T1000 (cell line): ENCODE measurements at regions not wholly inside any gene's neighbourhood (a gene's known extent, or its start where the extent isn't known, plus 50 kb on each side); places are given as distances from the start of the nearest gene placed in this dataset.

Source experiments
- DNase-seq: peaks from one replicate; lab custom pipeline; 2025; ENCODE audit warnings: mixed read lengths; lab: John Stamatoyannopoulos, UW

DNA sequence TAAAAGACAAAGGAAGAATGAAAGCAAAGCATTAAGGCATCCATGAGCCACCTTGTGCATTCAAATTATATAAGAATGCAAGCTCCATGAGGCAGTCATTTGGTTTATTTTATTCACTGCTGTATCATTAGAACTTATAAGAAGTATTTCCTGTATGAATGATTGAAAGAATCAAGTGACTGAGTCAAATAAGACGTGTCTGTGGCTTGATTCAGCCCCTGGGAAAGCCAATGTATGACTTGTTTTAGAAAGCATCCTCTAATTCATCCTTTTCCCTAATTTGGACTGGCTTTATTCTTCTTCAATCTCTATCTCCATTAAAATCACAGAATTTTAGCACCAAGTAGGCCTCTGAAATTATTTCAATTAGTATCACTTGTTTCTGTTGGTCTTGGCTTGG is 461.1 kb downstream of the LPIN1 start:
- no peak for DNase-seq

DNA sequence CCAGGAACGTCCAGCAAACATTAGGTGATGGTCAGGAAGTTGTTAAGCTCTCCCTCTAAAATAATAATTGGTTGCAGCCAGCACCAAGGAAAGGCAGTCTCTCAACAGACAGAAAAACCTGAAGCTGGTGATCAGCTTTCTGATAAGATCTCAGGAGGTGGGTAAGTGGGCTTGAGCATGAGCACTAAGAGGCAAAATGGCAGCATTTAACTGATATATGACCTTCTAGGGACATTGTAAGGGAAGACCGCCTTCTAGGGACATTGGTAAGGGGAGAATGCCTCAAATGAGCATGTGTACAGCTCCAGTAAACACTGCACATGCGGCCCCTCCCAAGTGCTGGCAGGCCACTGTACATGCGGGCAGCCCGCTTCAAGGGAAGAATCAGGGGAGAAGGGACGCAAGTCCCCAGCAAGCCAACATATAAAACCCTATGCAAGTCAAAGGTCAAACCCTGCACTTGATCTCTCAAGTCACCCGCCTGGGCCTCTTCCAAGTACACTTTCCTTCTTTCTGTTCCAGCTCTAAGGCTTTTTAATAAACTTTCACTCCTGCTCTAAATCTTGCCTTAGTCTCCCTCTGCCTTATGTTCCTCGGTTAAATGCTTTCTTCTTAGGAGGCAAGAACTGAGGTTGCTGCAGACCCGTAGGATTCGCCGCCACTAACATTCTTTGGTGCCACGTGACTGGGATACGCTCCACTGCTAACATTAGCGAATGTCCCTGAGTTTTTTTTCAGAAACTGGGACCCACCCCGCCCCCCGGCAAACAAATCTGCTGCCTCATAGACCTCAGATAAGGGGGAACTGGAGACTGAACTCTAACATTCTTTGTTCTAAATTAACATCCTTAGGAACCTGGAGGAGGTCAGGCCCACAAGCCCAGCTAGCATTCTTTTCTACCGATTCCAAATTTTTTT is 463.8 kb downstream of the LPIN1 start:
- DNase-seq: no peak

DNA sequence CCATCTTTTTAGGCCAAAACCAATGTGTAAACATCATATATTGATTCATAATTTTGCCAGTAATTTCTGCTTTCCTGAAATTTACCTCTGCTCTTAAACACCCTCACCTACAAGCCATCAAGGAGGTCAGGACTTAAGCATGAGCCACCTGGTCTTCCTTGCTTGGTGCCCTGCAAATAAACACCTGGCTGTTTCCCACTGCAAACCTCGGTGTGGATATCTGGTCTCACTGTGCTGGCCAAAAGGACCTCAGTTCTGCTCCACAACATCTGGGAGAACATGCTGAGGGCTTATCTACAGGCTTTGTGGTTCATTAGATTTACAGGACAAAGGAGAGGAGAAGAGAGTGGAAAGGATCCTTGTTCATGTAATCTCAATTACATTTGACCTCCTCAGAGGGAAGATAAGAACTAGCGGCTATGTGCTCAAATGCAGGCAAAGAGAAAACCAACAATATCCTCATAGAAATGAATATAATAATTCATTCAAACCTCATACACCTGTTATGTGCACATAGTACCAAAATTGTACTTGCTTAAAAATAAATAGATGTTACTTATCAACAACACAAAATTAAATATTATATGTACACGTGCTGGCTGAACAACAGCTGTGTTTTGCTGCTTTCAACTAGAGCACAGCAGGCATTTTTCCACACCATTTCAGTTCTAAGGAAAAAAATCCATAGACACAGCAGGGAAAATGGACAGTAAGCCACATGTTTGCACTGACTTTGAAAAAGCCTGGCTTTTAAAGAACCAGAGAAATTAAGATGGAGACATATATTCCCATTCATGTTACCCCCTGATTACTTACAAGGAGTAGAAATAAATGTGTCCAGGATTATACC is 465.1 kb downstream of the LPIN1 start:
- DNase-seq: no peak

- no peak for DNase-seq
These were observed 466.6 kb downstream of the LPIN1 start for GRCh38 chr2:12212841-12213597.

DNA sequence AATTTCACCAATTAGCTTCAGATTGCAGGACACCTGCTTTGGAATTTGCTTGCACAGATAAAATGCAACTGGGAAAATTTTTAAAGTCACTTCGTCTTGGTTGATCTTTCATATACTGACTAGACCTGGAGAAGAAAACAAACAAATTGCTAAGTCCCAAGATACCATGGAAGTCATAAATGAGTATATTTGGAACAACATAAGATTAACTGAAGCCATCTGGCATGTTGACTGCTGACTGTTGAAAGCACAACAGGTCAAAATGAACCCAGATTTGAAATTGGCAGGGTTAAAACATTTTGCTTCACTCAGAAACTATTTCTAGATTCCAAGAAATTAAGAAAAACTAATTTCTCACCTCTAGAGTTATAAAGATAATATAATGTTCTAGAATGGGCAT is 470.7 kb downstream of the LPIN1 start:
- DNase-seq: no peak

- DNase-seq: no peak
These were observed 473.3 kb downstream of the LPIN1 start for GRCh38 chr2:12219761-12220160.

DNA sequence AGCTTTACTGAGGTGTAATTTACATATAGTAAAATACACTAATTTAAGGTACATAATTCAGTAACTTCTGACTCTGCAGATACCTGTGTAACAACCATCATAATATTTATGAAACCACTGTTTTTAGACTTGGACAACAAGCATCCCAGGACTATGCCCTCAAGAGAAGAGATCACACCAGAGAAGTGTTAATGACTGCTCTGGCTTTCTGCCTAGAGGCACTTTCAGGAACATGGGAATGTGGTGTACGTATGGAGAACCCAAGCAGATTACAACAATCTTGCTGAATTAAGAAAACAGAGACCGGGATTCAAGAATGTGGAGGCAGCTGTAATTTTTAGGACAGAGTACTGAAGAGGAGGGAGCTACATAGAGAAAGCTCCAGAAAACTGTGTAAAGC is 475.2 kb downstream of the LPIN1 start:
- DNase-seq: no peak

DNA sequence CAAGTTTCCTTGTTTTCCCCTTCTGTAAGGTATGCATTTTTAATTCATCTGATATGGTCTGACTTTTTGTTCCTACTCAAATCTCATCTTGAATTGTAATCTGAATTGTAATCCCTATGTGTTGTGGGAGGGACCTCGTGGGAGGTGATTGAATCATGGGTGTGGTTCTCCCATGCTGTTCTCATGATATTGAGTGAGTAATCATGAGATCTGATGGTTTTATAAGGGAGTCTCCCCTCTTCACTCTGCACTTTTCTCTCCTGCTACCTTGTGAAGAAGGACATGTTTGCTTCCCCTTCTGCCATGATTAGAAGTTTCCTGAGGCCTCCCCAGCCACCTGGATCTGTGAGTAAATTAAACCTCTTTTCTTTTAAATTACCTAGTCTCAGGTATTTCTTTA is 476.1 kb downstream of the LPIN1 start:
- DNase-seq: no peak

- DNase-seq: no peak
These were observed 477.3 kb downstream of the LPIN1 start for GRCh38 chr2:12223732-12224131.

DNA sequence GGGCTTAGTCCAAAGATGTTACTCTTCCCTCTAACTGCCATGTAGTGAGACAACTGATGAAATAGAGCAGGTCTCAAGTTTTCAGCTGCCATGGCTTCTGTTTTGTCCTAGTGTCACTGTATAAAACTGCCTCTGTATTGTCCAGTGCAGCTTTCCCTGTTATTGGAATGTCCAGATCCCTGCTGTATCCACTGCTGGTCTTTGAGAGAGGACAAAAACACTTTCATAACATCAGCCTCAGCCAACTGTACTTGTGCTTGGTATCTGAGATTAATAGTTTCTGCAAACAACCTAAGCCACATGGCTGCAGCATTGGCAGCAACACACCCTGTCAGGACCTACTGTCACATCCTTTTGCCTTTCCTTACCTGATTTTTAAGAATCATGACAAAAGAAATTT is 480.2 kb downstream of the LPIN1 start:
- DNase-seq: no peak

GRCh38 chr2:12227941-12228608 is 481.6 kb downstream of the LPIN1 start:
- no peak for DNase-seq

- no peak for DNase-seq
These were observed 484.9 kb downstream of the LPIN1 start for GRCh38 chr2:12231288-12231687.

GRCh38 chr2:12232876-12233275 is 483.9 kb upstream of the TRIB2 start:
- DNase-seq: no peak

DNA sequence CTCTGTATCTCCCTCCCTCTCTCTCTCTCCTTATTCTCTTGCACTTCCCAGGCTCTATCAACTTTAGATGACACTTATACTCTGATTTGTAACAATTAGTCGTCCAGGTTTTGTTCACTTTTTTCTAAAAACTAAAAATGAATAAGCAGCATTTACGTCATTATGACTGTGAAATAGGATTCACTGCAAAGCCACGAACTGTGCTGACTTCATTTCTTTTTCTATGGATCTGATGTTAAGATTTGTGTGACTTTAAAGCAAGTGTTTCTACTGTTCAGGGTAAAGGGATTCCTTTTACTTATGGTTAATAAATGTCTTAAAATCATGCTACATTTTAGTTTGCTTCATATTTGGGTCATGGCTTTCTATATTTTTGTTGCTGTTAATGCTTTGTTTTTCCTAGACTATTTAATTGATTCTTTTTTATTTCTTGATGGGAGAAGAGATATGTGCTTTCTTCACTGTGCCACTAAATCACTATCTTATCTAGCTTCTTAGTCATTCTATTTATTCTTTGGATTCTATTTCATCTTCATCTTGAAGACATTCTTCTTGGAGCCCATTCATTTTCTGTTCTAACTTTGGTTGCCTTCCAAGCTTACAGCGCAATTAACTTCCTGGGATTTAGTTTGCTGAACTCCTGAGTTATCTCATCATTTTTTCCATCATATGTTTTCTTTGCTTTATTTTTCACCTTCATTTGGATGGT is 480.4 kb upstream of the TRIB2 start:
- no peak for DNase-seq

DNA sequence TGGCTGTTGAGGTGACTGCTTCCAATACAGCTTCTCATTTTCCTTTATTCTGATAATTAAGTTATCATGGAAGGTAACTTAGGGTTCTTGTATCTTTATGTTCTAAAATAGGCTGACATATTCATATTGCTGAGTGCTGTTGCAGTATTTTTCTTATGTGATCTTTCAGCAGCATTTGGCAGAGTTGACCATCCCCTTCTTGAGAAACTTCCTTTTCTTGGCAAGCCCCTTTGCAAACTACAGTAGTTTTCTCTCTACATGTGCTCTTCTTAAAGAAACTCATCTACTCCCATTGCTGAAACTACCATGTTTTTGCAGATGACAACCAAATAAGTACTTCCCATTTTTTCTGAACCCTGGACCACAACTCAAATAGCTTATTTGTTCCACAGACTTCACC is 476.5 kb upstream of the TRIB2 start:
- no peak for DNase-seq

DNA sequence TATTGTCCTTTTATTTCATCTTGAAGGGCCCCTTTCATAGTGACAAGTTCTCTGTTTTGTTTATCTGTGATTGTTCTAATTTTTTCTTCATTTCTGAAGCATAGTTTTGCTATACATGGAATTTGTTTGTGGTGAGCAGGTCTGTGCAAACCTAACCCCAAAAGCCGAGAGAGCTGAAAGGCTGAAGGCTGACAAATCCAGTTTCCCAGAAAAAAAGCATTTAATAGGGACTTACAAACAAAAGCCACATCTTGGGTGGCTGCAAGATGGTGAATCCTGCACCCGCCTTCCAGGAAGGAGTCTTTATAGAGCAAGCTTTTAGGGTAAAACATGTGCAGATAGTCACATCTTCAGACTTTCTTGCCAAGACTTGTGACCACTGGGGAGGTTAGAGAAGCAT is 473.4 kb upstream of the TRIB2 start:
- no peak for DNase-seq

DNA sequence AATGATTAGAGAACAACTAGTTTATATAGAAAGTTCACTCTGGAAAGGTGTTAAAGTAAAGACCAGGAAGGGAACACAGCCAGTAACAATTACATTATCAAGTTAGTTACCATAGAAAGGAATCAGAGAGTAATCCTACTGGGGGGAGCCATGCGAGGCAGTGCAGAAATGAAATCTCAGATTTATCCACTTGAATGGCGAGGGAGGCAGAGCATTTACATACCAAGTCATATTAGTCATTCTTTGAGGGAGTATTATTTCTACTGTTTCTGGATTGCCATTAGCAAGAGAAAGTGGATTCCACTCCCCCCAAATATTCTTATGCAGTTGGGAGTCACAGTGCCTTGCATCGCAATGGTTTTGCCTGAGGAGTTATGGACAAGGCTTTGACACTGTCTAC is 472.7 kb upstream of the TRIB2 start:
- no peak for DNase-seq

DNA sequence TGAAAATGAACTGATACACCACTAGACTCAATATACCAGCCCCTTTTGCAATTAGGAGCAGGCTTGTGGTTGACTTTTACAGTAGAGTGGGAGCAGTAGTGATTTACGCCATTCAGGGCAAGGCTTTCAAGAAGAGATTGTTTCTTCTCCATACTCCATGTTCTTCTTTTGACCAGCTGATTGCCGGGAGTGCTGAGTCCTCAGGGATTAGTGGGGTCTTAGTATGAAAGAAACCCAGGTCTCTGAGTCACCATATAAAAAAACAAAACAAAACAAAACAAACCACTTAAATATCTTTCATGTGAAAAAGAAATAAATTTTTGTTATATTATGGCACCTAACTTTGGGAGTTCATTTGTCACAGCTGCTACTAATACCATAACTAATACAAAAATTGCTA is 465.6 kb upstream of the TRIB2 start:
- DNase-seq: no peak

DNA sequence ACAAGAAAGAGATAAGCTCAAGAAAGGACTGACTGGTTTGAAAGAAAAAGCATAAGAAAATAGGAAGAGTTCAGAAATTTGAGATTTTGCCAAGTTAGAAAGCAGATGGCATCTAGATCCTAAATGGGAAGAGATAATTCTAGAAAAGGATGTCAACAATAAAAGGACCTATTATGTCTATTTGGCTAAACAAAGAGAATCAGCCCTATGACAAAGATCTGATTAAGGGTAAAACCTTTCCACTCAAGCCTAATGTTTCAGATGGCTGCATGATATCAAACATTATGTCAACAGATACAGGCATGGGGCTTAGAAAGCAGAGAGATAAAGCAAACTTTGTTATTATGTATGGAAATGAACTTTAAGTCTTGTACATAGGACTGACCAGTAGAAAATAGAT is 465.0 kb upstream of the TRIB2 start:
- no peak for DNase-seq

GRCh38 chr2:12253167-12253778 is 463.5 kb upstream of the TRIB2 start:
- no peak for DNase-seq
